ENCODE measurements at regions not wholly inside any gene's neighbourhood (a gene's known extent, or its start where the extent isn't known, plus 50 kb on each side); places are given as distances from the start of the nearest gene placed in this dataset.
"Not testable (repeated sequence)": the region's sequence is repeated elsewhere in the genome, so short reads cannot be mapped to it uniquely, and the experiment has no call there.

DNA sequence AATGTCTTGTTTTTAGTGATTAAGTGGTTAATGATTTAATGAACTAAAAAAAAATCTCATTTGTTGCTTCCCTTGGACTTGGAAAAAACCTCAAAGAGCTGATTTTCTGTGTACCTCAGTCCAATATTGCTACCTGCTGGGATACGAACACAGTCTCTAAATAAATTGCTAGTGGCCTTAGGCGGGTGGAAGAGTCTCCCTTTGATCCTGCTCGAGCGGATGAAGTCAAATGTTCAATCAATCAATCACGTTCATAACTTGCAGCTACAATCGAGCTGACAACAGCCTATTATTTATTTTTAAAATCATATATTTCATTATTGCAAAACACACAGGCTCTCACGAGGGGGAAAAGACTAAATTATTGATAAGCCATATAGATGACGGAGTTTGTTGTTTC lies 57.3 kb upstream of the HABP2 start:
- DNase-seq (ENCODE audit: low spot score) = no peak

DNA sequence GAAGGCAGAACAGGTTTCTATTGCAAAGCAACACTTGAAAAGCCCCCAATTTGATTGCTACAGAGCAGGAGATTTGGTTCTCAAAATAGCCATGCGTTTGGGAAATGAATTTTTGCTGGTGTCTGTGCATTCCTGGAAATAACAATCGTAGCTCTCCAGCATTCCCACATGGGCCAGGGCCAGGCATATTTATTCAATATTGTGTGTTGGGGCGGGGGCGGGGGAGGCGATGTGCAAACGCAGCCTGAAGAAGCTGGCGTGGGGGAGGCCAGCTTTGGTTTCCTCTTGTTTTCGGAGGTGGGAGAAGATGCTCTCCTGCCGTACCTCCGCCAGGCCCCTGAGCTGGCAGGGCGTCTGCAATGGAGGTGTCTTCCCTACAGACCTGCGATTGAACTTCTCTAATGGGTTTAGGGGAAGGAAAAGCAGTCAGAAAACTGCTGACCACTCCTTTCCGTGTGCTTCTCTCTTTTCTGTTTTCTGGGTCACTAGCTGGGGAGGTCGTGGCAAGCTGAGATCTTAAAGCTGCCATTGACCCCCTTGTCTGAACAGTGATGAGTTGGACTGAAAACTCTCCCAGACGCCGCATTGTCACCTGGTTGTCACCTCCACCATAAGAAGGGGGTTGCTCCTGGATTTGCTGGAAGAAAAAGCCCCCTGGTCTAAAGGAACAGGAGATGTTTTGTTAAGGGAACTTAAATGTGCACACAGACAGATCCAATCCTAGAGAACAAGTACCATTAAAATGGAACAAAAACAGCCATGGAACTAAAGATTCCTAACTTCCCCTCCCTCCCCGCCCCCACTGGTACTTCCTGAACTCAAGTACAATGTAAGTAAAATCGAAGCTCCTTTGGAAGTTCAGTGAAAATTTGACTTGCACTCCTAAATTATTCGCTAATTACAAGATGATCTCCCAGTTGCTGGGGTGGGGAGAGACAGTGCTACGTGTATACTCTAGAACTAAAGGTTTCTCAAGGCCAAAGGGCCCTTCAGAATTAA lies 56.4 kb upstream of the HABP2 start:
- DNase-seq (ENCODE audit: low spot score) = no peak

DNA sequence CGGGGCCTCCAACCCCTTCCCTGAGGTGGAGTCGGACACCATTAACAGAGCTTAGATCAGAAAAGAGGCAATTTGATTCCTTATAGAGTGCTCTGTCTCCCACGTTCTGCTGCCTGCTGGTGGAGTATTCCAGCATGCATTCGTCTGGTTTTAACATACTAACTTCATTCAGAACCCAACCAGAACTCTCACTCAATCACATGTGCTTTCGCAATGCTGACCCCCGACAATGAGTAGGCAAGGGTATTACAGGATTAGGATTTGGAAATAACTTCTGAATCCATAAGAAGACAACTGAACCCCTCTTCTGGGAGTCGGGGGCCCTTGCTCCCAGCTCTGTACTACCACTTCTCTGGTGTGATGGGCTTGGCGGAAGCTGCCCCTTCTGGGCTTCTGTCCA lies 55.7 kb upstream of the HABP2 start:
- DNase-seq (ENCODE audit: low spot score) = no peak

DNA sequence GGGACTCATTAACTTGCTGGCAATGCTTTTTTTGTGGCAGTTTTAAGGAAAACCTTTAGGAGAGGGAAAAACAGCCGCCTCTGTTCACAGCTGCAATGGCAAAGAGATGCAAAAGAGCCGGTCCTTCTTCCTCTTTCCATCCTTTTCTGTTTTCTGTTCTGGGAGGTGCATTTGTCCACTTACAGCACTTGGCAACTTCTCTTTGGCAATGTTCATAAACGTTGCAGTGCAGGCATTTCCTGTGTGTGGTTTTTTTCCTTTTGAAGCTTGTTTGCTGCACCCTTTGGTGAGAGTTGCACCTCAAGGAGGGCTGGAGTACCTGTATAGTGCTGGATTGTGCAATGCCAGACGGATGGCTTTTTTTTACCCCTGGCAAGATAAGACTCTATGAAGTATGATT lies 53.9 kb upstream of the HABP2 start:
- DNase-seq (ENCODE audit: low spot score) = no peak

DNA sequence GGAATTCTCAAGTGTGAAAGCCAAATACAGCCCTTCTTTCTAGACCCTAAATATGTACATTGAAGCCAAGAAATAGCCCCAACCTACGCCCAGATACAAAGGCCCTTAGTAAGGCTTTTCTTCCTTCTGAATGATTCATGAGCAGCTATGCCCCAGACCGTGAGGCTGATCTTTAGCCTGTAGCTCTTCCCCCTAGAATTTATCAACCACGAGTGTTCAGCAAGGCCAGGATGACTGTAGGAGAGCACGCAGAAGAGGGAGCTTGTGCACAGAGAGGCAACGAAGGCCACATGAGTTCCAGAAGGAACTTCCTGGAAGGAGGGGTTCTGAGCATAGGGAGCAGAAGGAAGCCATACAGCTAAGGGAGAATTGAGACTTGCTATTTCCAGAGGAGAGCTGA lies 53.0 kb upstream of the HABP2 start:
- no peak for DNase-seq (ENCODE audit: low spot score)

DNA sequence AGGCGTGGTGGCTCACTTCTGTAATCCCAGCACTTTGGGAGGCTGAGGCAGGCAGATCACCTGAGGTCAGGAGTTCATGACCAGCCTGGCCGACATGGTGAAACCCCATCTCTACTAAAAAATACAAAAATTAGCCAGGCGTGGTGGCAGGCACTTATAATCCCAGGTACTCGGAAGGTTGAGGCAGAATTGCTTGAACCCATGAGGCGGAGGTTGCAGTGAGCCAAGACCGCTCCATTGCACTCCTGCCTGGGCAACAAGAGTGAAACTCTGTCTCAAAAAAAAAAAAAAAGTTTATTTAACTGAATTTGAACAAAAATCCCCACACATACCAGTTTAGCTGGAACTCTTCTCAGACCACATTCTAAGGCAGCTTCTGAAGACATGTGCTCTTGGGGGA lies 51.8 kb upstream of the HABP2 start:
- DNase-seq (ENCODE audit: low spot score) = not testable (repeated sequence)
